Amniotic epithelial cell (primary cell): ENCODE measurements at regions not wholly inside any gene's neighbourhood (a gene's known extent, or its start where the extent isn't known, plus 50 kb on each side); places are given as distances from the start of the nearest gene placed in this dataset.
"Not testable (repeated sequence)": the region's sequence is repeated elsewhere in the genome, so short reads cannot be mapped to it uniquely, and the experiment has no call there.

Experiments
- DNase-seq: peaks from one replicate; pipeline ENCODE4 v3.0.0-alpha.2; 2010; ENCODE audit warnings: low read depth

GRCh38 chr19:20292520-20292919 is 125.5 kb downstream of the ZNF486 start:
- DNase-seq: not testable (repeated sequence)

GRCh38 chr19:20289186-20289585 is 122.2 kb downstream of the ZNF486 start:
- no peak for DNase-seq

GRCh38 chr19:20287070-20287469 is 120.1 kb downstream of the ZNF486 start:
- no peak for DNase-seq

- not testable (repeated sequence) for DNase-seq
Observed at GRCh38 chr19:20285876-20286275, 118.9 kb downstream of the ZNF486 start.

DNA sequence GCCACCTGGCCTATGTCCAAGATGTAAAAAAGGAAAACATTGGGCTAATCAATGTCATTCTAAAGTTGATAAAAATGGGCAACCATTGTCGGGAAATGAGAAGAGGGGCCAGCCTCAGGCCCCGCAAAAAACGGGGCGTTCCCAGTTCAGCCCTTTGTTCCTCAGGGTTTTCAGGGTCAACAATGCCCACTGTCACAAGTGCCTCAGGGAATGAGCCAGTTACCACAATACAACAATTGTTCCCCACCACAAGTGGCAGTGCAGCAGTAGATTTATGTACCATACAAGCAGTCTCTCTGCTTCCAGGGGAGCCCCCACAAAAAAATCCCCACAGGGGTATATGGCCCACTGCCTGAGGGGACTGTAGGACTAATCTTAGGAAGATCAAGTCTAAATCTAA is 112.5 kb downstream of the ZNF486 start:
- DNase-seq: no peak

- DNase-seq: peak; percentile 26
Observed at GRCh38 chr19:20278342-20278741, 111.3 kb downstream of the ZNF486 start.

DNA sequence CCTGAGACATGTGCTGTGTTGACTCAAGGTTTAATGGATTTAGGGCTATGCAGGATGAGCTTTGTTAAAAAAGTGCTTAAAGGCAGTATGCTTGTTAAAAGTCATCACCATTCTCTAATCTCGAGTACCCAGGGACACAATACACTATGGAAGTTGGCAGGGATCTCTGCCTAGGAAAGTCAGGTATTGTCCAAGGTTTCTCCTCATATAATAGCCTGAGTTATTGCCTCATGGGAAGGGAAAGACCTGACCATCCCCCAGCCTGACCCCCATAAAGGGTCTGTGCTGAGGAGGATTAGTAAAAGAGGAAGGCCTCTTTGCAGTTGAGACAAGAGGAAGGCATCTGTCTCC is 109.7 kb downstream of the ZNF486 start:
- DNase-seq: not testable (repeated sequence)

DNA sequence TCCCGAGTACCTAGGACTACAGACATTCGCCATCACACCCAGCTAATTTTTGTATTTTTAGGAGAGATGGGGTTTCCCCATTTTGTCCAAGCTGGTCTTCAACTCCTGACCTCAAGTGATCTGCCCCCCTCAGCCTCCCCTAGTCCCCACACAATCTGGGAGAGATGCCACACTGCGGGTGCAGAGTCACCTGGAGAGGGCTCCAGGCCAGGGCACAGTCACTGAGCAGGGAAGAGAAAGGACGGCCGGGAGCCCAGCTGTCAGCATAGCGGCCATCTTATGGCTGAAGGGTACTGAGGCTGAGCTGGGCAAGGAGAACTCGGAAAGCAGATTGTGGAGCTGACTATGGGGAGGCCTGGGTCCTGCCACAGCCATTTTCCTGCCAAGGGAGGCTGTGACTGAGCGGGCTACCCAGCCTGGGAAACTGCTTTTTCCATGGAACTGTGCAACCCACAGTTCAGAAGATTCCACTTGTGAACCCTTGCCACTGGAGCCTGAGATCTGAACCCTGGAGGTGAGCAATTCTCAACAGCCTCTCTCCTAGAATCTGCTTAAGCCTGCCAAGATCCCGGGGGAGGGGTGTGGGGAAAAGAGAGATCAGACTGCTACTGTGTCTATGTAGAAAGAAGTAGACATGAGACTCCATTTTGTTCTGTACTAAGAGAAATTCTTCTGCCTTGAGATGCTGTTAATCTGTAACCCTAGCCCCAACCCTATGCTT is 109.2 kb downstream of the ZNF486 start:
- no peak for DNase-seq

DNA sequence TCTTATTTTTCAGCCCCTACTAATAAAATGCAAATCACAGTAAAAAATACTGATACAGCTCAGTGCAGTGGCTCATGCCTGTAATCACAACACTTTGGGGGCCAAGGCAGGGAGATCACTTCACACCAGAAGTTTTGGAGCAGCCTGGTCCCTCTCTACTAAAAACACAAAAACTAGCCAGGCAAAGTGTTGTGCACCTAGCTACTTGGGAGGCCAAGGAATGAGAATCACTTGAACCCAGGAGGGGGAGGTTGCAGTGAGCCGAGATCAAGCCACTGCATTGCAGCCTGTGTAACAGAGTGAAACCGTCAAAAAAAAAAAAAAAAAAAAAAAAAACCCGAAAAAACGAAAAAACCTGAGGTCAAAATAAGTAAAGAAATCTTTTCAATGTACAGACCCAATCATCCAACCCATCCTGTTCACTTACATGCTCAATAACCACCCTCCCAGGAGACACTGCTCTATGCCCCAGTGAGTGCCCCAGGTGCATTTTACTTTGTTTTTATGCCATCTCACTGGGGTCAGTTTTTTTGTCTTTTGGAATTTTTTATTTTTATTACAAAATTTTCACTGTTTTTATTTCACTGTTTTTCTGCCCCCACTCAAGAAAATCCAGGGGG is 107.0 kb downstream of the ZNF486 start:
- no peak for DNase-seq

GRCh38 chr19:20273376-20273775 is 106.4 kb downstream of the ZNF486 start:
- no peak for DNase-seq

- DNase-seq: not testable (repeated sequence)
Observed at GRCh38 chr19:20272627-20273010, 105.6 kb downstream of the ZNF486 start.

- not testable (repeated sequence) for DNase-seq
Observed at GRCh38 chr19:20271927-20272626, 105.1 kb downstream of the ZNF486 start.

- no peak for DNase-seq
Observed at GRCh38 chr19:20271215-20271926, 104.4 kb downstream of the ZNF486 start.

DNA sequence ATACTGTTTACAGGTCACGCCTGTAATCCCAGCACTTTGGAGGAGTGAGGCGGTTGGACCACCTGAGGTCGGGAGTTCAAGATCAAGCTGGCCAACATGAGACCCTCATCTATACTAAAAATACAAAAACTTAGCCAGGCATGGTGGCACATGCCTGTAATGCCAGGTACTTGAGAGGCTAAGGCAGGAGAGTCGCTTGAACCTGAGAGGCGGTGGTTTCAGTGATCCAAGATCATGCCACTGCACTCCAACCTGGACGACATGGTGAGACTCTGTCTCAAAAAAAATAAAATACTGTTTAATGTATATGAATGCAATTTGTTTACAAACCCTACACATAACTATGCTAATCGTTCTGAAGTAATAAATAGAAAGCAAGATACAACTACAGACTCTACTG is 102.4 kb downstream of the ZNF486 start:
- no peak for DNase-seq

GRCh38 chr19:20261513-20261912 is 94.5 kb downstream of the ZNF486 start:
- DNase-seq: not testable (repeated sequence)

DNA sequence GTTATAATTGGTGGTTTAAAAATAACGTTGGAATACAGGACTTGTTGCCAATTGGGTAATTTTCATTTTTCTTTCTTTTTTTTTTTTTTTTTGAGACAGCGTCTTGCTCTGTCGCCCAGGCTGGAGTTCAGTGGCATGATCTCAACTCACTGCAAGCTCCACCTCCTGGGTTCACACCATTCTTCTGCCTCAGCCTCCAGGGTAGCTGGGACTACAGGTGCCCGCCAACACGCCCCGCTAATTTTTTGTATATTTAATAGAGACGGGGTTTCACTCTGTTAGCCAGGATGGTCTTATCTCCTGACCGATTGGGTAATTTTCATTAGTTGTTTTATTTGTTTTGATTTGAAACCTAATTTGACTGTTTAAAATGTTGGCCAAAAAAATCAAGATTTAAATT is 93.7 kb downstream of the ZNF486 start:
- DNase-seq: not testable (repeated sequence)

GRCh38 chr19:20259615-20260014 is 92.6 kb downstream of the ZNF486 start:
- no peak for DNase-seq

GRCh38 chr19:20256606-20257005 is 89.6 kb downstream of the ZNF486 start:
- no peak for DNase-seq

- no peak for DNase-seq
Observed at GRCh38 chr19:20254121-20254520, 87.1 kb downstream of the ZNF486 start.

DNA sequence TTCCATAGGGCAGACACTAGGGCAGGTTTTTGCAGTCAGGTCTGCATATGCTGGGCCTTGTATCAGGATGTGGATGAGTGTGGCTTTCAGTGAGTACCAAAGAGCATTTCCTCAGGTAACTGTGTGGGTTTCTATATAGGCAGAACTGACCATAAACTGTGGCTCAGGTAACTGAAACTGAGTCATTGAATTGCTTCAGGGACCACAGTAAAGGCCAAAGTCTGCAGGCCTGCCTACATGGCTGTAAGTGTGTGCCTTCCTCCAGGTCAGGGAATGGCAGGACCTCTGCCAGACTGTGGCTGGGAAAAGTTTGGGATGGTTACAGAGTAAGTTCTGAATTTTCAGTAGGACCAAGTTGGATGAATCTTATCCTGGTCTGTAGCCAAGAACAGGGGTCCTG is 85.6 kb downstream of the ZNF486 start:
- DNase-seq: no peak

GRCh38 chr19:20250627-20251026 is 83.6 kb downstream of the ZNF486 start:
- no peak for DNase-seq

DNA sequence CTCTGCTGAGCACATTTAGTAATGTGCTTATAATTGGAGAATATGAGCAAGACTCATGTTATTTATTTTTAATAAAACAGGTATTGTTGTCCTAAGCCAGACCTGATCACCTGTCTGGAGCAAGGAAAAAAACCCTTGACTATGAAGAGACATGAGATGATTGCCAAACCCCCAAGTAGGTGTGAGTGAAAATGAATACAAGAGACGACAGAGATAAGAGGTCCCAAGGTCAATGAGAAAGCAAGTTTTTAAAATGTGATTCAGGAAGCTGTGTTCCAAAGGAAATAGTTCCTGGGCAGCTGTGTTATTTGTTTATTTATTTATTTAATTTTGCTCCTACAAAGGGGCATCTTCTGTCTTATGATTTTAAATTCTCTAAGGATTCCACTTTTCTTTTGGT is 83.1 kb downstream of the ZNF486 start:
- DNase-seq: no peak
